Eye (tissue), 1 donor: ENCODE measurements at regions not wholly inside any gene's neighbourhood (a gene's known extent, or its start where the extent isn't known, plus 50 kb on each side); places are given as distances from the start of the nearest gene placed in this dataset.

Source experiments
- DNase-seq: peaks from one replicate; pipeline ENCODE4 v3.0.0-alpha.2; 2015

- DNase-seq: peak; percentile 18
Observed at GRCh38 chr4:96598465-96598864, 758.6 kb downstream of the PDHA2 start.

GRCh38 chr4:96599752-96600151, 759.9 kb downstream of the PDHA2 start:
- no peak for DNase-seq

- no peak for DNase-seq
Observed at GRCh38 chr4:96602661-96603060, 762.8 kb downstream of the PDHA2 start.

GRCh38 chr4:96603641-96604040, 763.7 kb downstream of the PDHA2 start:
- DNase-seq: no peak

GRCh38 chr4:96606451-96606850, 766.6 kb downstream of the PDHA2 start:
- no peak for DNase-seq

GRCh38 chr4:96626023-96626422, 786.1 kb downstream of the PDHA2 start:
- no peak for DNase-seq

GRCh38 chr4:96630839-96631238, 790.9 kb downstream of the PDHA2 start:
- DNase-seq: peak; percentile 12

GRCh38 chr4:96637971-96638412, 798.1 kb downstream of the PDHA2 start:
- no peak for DNase-seq

GRCh38 chr4:96639932-96640331, 800.0 kb downstream of the PDHA2 start:
- DNase-seq: no peak

- no peak for DNase-seq
Observed at GRCh38 chr4:96642490-96642889, 802.6 kb downstream of the PDHA2 start.

GRCh38 chr4:96646146-96646545, 806.3 kb downstream of the PDHA2 start:
- DNase-seq: no peak

- no peak for DNase-seq
Observed at GRCh38 chr4:96649536-96649935, 809.6 kb downstream of the PDHA2 start.

GRCh38 chr4:96652158-96652557, 812.3 kb downstream of the PDHA2 start:
- DNase-seq: no peak

- DNase-seq: no peak
Observed at GRCh38 chr4:96652821-96653220, 812.9 kb downstream of the PDHA2 start.

GRCh38 chr4:96654045-96654444, 814.2 kb downstream of the PDHA2 start:
- DNase-seq: no peak

- no peak for DNase-seq
Observed at GRCh38 chr4:96670381-96670780, 830.5 kb downstream of the PDHA2 start.

GRCh38 chr4:96675416-96675815, 835.5 kb downstream of the PDHA2 start:
- DNase-seq: no peak

GRCh38 chr4:96675896-96676295, 836.0 kb downstream of the PDHA2 start:
- no peak for DNase-seq

GRCh38 chr4:96676754-96677435, 837.0 kb downstream of the PDHA2 start:
- no peak for DNase-seq

- DNase-seq: no peak
Observed at GRCh38 chr4:96677499-96677898, 837.6 kb downstream of the PDHA2 start.

GRCh38 chr4:96681218-96681617, 841.3 kb downstream of the PDHA2 start:
- no peak for DNase-seq

- no peak for DNase-seq
Observed at GRCh38 chr4:96685691-96686090, 845.8 kb downstream of the PDHA2 start.

GRCh38 chr4:96691521-96691920, 851.6 kb downstream of the PDHA2 start:
- peak; percentile 24 for DNase-seq

- DNase-seq: peak; percentile 40
Observed at GRCh38 chr4:96698831-96699230, 858.9 kb downstream of the PDHA2 start.

GRCh38 chr4:96703265-96703664, 863.4 kb downstream of the PDHA2 start:
- no peak for DNase-seq
